Skin of body (tissue), 1 donor: ENCODE measurements at regions not wholly inside any gene's neighbourhood (a gene's known extent, or its start where the extent isn't known, plus 50 kb on each side); places are given as distances from the start of the nearest gene placed in this dataset.
A peak's percentile ranks its signal among the peaks of the same experiment; 100 is the strongest.

Experiments
- DNase-seq: peaks from one replicate; lab custom pipeline; 2025; lab: John Stamatoyannopoulos, UW

DNA sequence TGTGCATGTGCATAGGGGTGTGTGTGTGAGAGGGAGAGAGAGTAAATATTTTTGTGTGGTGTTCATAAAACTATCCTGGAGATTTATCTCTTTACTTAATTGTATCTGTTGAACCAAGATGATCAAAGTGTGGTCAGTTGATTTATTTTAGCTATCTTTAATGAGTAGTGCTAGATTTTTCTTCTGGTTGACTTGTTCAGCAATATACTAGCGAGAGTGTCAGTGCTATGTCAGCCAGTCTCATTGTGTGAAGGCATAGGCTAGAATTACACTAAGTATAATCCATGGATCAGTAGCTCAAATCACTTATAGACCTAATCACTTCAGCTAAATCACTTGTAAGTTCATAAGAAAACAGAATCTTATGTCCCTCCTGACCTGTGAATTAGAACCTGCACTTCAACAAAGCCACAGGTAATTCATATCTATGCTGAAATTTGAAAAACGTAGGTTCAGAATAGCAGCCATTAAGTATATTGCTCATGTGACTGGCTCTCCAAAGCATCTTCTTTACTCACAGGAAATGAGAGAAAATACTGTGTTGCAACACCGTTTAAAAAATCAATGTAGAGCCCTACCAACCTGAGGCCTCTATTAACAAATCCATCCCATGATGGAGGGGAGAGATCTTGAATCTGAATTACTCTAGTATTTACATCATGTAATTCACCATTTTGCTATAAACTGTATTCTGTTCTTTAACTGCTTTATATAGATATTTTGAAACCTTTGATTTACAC is 203.1 kb upstream of the ACTBL2 start:
- DNase-seq: no peak

DNA sequence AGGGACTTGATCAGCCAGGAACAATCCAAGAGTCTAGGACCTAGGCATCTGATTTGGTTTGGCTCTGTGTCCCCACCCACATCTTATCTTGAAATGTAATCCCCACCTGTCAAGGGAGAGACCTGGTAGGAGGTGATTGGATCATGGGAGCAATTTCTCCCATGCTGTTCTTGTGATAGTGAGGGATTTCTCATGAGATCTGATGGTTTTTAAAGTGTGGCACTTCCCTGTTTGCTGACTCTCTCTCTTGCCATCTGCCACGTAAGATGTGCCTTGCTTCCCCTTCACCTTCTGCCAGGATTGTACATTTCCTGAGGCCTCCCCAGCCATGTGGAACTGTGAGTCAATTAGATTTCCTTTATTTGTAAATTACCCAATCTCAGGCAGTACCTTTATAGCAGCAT is 201.7 kb upstream of the ACTBL2 start:
- DNase-seq: no peak

DNA sequence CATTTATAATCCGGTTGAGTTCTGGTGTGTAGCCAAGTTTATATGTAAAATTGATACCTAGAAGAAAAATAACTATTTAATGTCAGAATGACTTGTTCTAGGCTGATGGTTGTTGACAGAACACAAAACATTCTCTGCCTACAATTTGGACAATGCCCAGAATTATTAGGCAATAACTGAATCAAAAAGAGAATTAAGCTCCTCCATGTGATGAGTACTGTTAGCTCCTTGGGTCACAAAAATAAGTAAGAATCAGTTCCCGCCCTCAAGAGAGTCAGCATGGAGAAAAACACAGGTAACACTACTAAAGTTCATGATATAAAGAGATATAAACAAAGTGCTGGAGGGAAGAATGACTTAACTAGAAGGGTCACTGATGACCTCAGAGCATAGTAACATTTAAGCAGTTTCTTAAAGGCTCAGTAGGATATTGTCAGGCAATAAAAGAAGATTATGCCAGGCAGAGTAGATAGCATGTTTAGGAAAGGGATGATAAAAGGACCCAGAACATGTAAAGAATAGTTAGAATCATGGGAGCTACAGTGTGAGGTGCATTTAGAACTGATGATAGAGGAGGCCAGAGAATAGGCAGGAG is 200.5 kb upstream of the ACTBL2 start:
- DNase-seq: no peak

DNA sequence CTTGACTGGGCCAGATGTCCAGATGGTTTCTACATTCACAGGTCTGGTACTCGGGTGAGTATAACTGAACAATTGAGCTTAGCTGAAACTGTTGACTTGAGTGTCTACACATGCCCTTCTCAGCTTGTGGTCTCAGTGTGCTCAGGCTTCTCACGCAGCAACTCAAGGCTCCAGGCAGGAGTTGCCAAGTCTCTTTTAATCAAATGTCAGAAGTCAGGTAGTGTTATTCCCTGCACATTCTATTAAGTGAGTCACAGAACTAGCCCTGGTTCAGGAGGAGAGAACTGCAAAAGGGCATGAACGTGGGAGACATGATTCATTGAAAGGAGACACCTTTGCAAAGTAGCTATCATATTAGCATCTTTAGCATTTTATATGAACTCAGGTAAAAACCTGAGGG is 199.3 kb upstream of the ACTBL2 start:
- no peak for DNase-seq

DNA sequence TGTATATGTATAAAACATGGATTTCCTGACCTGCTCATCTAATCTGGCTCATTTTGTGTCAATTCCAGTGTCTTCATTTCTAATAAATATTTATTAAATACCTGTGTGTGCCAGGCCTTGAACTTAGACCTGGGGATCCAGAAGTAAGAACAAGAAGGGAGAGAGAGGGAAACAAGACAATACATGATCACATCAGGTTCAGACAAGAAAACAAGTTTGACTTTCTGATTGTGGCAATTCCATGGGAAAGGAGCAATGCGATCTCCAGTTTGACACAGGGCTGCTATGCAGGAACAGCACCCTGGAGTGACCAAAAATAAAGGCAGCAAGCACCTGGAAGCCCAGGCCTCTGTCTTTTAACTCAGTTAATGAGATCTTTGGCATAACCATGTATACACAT is 198.1 kb upstream of the ACTBL2 start:
- DNase-seq: no peak

DNA sequence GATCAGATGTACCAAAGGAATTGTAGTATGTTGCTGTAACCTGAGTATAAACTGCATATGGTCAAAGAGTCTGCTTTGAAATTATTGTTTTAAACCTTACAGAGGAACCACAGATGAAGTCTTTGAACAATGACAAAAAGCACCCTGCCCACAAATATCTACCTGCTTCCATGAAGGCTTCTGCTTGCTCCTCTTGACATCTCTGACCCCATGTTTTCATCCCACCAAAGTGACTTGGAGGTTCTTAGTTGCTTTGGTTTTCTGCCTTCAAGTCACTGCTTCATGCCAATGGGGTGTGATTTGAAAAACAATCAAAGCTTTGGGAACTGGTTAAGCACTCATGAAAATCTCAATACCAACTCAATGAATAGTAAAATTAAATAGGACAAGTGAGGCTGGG is 194.6 kb upstream of the ACTBL2 start:
- no peak for DNase-seq

DNA sequence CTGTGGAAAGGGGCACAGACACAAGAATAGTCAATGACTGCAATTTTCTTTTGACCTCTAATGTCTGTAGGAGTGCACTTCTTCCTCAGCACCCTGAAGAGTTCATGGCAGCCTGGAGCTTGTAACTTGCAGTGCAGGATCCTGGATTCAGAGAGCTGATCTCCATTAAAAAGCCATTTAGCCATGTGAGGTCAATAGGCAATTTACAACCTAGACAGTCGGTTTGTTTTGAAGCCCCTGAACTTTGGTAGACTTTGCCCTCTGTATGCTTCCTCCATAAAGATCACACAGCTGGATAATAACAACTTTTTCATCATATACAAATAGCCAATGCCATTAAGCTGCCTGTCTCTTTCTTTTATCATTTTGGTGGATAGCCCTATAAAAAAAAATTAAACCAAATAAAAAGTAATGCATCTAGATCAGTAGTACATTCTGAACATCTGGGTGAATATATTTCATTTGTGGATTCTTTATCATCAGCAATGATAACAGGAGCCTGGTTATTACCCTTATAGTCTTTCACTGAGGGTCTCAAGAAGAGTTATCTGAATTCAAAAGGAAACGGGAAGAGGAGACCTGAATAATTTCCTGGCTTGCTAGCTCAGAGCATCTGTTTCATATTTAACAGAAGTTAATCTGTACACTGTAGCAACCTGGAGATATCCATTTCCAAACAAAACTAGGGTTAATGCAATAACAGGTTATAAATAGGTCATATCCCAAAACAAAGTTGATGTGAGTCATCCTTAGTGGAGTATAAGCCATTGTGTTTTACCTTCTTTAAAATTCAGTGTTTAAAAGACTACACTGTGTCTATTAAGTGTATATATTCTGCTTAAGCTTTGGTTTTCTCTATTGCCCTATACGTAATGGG is 193.8 kb upstream of the ACTBL2 start:
- DNase-seq: no peak

DNA sequence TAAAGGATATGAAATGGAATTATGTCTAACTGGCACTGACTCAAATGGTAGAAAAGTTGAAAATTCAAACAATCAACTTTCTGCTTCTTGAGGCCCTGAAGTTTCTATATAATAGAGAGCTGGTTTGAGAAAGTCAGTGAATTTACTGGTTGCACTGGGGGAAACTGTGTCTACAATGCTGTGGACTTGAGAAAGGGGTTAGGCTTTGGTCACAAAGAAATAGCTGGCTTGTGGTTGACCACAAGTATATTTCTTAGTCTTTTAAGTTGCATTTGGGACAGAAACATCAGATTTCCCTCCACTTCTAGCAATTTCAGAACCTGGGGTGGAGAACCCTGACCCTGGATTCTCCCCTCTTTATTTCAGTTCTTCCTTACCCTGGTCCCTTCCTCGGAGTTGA is 192.6 kb upstream of the ACTBL2 start:
- DNase-seq: no peak

DNA sequence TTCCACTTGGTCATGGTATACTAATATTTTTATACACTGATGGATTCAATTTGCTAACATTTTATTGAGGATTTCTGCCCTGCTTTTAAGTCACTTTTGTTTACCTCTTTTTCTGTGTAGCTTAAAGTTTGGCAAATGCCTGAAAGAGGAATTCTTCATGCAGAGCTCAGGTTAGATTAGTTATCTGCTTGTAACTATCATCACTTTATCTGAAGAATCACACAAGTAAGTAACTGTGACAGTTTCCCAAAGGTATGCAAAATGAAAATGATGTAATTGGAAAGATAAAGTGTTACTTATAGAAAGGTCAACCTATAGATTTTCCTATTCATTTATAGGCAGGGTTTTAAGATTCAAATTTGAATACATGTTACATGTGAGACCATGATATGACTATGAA is 188.8 kb upstream of the ACTBL2 start:
- DNase-seq: no peak

DNA sequence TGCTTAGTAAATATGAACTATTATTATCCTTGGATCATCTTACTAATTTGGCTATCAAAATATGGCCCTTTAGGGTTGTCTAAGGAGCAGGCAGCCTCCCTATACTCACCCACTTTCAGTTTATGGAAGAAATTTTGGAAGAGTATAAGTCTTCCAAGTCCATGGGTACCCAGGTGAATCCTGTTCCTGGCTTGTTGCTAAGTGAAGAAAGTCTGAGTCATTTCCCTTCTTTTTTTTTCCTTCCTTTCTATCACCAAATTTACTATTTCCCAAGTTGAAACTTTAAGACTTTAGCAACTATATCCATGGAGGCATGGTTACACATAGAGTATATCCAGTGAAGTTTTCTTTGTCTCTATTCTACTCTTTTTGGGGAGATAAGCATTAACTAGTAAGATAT is 184.0 kb upstream of the ACTBL2 start:
- DNase-seq: no peak

DNA sequence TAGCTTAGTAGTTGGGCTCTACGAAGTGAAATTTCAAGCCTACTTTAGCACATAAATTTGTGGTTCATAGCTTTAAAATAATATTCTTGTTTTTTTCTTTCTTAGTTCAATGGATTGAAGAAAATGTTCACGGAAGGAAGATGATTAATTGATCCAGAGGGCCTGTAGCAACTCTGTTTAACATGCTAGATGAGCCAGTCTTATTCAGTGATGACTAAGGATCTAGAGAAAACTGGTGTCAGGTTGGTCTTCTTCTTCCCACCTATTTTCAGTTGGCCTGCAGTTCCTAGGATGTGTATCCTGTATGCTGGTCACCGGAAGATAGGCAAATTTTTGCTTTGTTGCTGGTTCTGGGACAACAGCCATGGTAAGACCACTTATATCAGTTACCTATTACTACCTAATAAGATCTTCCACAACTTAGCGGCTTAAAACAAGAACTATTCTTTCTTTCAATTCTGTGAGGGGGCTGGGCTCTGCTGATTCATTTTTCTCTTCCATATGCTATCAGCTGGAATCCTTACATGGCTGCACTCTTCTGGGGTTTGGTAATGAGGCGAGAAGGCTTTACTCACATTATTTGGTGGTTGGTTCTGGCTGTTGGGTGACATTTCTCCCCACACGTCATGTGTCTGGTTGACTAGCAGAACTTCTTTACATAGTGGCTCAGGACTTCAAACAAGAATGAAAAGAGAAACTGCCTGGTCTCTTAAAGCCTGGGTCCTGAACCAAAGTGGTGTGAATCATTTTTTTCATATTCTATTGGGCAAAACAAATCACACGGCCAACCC is 182.7 kb upstream of the ACTBL2 start:
- no peak for DNase-seq

DNA sequence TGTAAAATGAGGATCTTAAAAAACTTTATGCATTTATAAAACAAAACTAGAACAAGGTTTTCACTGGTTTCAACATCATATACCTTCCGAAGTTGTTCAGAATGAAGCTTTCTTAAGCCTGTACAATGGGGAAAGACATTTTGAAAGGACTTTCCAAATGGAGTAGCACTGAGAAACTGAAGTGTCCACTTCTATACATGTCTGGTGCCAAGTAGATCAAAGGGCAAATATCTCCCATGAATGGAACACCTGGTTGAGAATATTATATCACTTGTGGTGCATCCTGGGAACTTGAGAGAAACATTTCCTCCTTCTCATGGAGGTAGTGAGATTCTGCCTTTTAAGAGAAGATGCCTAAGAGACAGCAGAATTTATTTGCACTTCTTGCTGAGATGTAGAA is 182.1 kb upstream of the ACTBL2 start:
- DNase-seq: no peak

DNA sequence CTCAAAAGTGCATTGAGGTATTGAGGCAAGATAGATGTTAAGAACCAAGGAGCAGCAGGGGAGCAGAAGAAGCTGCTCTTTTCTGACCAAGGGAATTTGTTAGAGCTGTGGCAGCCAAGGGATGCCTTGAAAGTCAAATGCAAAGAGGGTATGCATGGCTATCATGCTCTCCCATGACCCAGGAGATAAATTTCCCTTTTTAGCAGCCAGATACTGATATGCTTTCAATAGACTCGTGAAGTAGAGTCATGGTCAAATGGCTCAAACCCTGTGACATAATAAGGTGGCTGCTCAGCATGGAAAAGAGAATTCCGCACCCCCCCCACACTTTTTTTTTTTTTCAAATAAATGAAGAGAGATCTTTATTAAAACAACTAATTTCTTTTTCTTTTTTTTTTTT is 180.9 kb upstream of the ACTBL2 start:
- no peak for DNase-seq

DNA sequence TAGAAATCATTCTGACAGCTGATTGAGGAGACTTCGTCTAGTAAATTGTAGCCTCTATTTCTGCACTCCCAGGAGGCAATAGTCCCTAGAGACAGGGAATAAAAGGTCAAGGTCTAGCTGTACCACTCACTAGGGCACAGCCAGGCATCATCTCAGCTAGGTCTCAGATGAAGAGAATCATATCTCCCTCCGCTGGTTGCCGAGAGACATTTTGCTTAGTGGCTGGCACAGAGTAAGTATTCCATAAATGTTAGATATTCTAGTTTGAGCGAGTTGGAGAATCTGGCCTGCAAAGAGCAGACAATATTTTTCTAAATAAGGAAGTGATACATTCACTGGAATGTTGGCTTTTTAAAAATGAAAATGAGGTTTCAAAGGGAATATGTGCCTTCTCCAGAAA is 180.4 kb upstream of the ACTBL2 start:
- DNase-seq: no peak

DNA sequence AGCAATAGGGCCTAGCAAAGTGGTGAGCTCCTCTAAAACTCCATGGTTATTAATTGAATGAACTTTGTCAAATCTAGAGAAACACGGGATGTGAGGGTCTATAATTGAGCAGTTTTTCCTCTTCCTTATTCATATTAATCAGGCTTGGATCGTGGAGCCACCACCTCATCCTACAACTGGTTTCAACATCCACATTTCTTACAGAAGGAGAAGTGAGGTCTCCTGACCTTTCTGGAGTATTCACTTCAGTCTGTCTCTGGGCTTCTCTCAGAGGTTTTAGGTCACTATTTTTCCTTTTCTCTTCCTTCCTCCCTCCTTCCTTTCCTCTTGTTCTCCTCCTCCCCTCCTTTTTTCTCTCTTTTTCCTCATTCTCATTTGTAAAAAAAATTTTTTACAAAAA is 177.3 kb upstream of the ACTBL2 start:
- DNase-seq: no peak

DNA sequence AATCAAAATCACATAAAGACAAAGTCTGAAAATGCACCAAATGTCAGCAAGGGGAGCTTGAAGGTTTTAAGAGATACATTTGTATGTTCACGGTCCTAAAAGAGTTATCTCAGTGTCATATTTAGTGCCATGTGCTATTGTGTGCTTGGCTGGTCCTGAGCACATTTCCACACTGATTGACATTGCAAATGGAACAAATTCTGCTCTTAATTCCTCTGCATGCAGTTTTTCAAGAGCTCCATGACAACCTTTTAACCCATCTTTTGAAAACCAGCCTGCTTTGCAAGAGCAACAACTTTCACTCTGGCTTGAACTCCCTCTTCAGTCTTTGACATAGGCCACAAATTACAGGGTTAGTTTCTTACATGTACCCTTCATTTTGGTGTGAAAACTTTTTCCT is 175.4 kb upstream of the ACTBL2 start:
- DNase-seq: no peak

DNA sequence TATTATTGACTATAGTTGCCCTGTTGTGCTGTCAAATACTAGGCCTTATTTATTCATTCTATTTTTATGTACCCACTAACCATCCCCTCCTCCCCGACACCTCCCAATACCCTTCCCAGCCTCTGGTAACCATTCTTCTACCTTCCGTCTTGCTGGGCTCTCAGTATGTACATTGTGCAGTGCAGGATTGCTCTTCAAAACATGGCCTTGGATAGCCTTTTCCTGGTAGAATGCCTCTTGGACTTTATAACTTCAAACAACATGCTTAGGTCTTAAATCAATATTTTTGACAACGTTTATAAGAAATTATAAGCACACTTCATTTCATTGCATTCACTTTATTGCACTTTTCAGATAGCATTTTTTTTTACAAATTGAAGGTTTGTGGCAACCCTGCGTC is 172.6 kb upstream of the ACTBL2 start:
- no peak for DNase-seq

DNA sequence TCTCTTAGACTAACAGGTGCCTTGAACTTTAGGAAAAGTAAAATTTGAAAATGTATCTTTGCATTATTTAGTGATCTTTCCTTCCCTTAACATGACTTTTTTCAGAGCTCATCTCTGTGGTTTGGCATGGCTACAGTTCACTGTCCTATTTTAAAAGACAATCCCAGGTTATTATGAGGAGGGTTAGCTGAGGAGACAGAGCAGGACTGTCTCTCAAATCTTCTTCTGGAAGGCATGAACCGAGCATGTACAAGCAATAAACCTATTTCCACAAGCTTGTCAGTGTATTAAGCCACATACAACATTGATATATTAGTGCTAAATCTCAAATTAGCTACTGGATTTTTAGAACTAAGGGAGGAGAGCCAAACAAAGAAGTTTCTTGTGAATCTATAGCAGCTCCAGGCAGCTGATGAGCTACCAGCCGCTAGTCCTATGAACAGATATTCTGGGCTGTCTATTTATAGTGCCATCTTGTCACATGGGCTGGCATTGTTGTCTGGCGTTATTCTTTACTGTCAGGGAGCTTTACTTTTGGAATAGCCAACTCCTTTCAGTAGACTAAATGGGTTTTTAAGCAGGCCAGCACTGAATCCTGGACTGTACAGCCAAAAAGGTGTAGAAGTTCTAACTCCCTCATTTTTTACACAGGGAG is 171.2 kb upstream of the ACTBL2 start:
- peak; percentile 1 for DNase-seq

DNA sequence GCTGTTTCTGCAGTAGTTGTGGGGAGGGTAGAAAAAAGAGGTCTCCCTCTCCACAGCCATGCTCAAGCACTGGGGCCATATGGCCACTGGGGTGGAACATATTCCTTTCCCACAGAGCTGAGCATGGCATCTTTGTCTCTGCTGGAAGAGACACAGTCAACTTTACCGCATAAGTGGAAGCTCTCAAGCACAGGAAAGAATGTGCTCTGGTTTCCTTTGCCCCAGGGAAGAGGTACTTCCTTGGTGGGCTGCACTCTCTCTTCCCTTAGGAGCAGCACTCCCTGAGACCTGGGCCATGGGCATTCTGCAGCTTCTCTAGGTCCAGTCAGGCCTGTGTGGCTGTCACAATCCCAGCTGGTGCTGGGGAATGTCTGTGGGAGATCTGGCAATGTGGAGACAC is 168.5 kb upstream of the ACTBL2 start:
- no peak for DNase-seq

DNA sequence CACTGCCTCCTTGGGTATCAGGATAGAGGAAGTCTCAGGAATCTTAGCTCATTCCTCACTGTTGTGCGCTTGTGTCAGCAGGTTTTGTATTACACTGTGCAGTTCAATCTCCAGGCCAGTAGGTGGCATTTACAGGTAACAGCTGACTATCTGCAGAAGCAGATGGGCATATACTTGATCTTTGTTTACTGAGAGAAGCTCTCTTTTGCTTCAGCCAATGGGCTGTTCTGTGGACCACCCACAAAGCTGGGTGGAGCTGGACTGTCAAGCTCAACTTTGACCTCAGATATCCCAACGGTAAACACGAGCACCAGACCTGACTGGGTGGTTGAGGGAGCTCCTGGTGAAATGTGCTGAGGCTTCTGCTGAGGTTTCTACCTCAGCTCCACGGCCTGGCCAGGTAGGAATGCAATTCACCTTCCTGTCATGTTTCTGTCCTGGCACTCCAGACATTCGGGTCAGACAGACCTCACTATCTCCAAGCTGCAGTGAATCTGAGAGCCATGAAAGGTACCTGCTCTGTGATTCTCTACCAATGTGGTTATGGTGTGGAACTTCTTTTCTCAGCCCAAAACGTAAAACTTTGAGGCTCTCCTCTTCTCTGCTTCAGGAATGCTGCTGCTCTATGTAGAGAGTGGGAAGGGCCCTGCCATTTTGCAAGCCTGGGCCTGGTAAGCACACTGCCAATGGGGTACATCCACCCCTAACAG is 167.9 kb upstream of the ACTBL2 start:
- DNase-seq: no peak

DNA sequence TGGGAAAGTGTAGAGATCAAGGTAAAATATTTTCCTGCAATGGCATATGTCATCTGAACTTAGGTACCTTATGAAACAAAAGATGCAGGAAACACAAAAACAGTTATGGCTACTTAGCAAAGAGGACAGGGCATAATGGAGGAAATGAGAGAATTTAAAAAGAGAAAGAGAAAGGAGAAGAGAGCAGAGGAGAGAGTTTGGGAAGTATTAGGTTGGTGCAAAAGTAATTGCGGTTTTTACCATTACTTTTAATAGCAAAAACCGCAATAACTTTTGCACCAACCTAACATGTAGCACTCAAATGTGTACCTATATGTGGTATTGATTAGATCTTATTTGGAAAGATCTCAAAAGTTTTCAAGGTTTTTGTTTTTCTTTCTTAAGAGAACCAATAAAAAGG is 160.1 kb upstream of the ACTBL2 start:
- DNase-seq: no peak
